ENCODE measurements at regions not wholly inside any gene's neighbourhood (a gene's known extent, or its start where the extent isn't known, plus 50 kb on each side); places are given as distances from the start of the nearest gene placed in this dataset.

- Mint-ChIP-seq H3K4me1 (no peaks in the 10 kb centered on the region), H3K9me3 (no peaks in the 10 kb centered on the region), H3K27me3 (no peaks in the 10 kb centered on the region), H3K27ac (no peak overlapping the region), H3K36me3 (no peaks in the 10 kb centered on the region), H3K4me3 (no peak overlapping the region)
- no peak for DNase-seq
- CTCF ChIA-PET, result no interaction called here
Observed at GRCh38 chr1:98426092-98426491, 235.4 kb upstream of the SNX7 start.

- CTCF ChIA-PET, result no interaction called here
- DNase-seq, result no peak
- Mint-ChIP-seq H3K9me3 (no peaks in the 10 kb centered on the region), H3K27ac (no peak overlapping the region), H3K27me3 (no peaks in the 10 kb centered on the region), H3K4me1 (no peaks in the 10 kb centered on the region), H3K4me3 (no peak overlapping the region), H3K36me3 (no peaks in the 10 kb centered on the region)
Observed at GRCh38 chr1:98422816-98423215, 238.7 kb upstream of the SNX7 start.

- Mint-ChIP-seq H3K4me1 (no peaks in the 10 kb centered on the region), H3K36me3 (no peaks in the 10 kb centered on the region), H3K4me3 (no peak overlapping the region), H3K27ac (no peak overlapping the region), H3K27me3 (no peaks in the 10 kb centered on the region), H3K9me3 (no peaks in the 10 kb centered on the region)
- CTCF ChIA-PET, result no interaction called here
- DNase-seq, result no peak
Observed at GRCh38 chr1:98421085-98421435, 240.5 kb upstream of the SNX7 start.

- Mint-ChIP-seq H3K4me3 (no peak overlapping the region), H3K9me3 (no peaks in the 10 kb centered on the region), H3K4me1 (no peaks in the 10 kb centered on the region), H3K36me3 (no peaks in the 10 kb centered on the region), H3K27ac (no peak overlapping the region), H3K27me3 (no peaks in the 10 kb centered on the region)
- no peak for DNase-seq
- CTCF ChIA-PET, result no interaction called here
Observed at GRCh38 chr1:98420376-98421084, 241.0 kb upstream of the SNX7 start.

GRCh38 chr1:98417820-98418219, 243.7 kb upstream of the SNX7 start:
- H3K9me3 Mint-ChIP-seq, result no peaks in the 10 kb centered on the region
- H3K27me3 Mint-ChIP-seq, result no peaks in the 10 kb centered on the region
- no peaks in the 10 kb centered on the region for H3K4me1 Mint-ChIP-seq
- DNase-seq, result no peak
- H3K4me3 Mint-ChIP-seq, result no peak overlapping the region
- no peaks in the 10 kb centered on the region for H3K36me3 Mint-ChIP-seq
- no peak overlapping the region for H3K27ac Mint-ChIP-seq
- CTCF ChIA-PET, result no interaction called here

GRCh38 chr1:98410082-98410481, 251.4 kb upstream of the SNX7 start:
- no peaks in the 10 kb centered on the region for H3K27me3 Mint-ChIP-seq
- no peak overlapping the region for H3K27ac Mint-ChIP-seq
- no peak for DNase-seq
- H3K4me1 Mint-ChIP-seq, result no peaks in the 10 kb centered on the region
- no peak overlapping the region for H3K4me3 Mint-ChIP-seq
- H3K36me3 Mint-ChIP-seq, result no peaks in the 10 kb centered on the region
- no peaks in the 10 kb centered on the region for H3K9me3 Mint-ChIP-seq
- CTCF ChIA-PET, result no interaction called here

- CTCF ChIA-PET, result no interaction called here
- no peaks in the 10 kb centered on the region for H3K36me3 Mint-ChIP-seq
- H3K9me3 Mint-ChIP-seq, result no peaks in the 10 kb centered on the region
- DNase-seq, result no peak
- H3K4me3 Mint-ChIP-seq, result no peak overlapping the region
- no peak overlapping the region for H3K27ac Mint-ChIP-seq
- peaks cover 6% of the 10 kb centered on the region for H3K4me1 Mint-ChIP-seq
- H3K27me3 Mint-ChIP-seq, result no peaks in the 10 kb centered on the region
Observed at GRCh38 chr1:98406352-98407088, 255.0 kb upstream of the SNX7 start.

GRCh38 chr1:98405581-98406074, 255.9 kb upstream of the SNX7 start:
- Mint-ChIP-seq H3K4me1 (peaks cover 6% of the 10 kb centered on the region), H3K27me3 (no peaks in the 10 kb centered on the region), H3K36me3 (no peaks in the 10 kb centered on the region), H3K27ac (peak overlapping the region; percentile 61), H3K4me3 (no peak overlapping the region), H3K9me3 (no peaks in the 10 kb centered on the region)
- no peak for DNase-seq
- CTCF ChIA-PET, result no interaction called here

GRCh38 chr1:98404866-98405265, 256.7 kb upstream of the SNX7 start:
- Mint-ChIP-seq H3K4me1 (peaks cover 6% of the 10 kb centered on the region), H3K27ac (peak overlapping the region; percentile 9), H3K36me3 (no peaks in the 10 kb centered on the region), H3K4me3 (no peak overlapping the region), H3K27me3 (no peaks in the 10 kb centered on the region), H3K9me3 (no peaks in the 10 kb centered on the region)
- CTCF ChIA-PET, result no interaction called here
- DNase-seq, result no peak

- DNase-seq, result no peak
- no peaks in the 10 kb centered on the region for H3K36me3 Mint-ChIP-seq
- H3K4me3 Mint-ChIP-seq, result no peak overlapping the region
- peaks cover 6% of the 10 kb centered on the region for H3K4me1 Mint-ChIP-seq
- H3K9me3 Mint-ChIP-seq, result no peaks in the 10 kb centered on the region
- H3K27me3 Mint-ChIP-seq, result no peaks in the 10 kb centered on the region
- H3K27ac Mint-ChIP-seq, result no peak overlapping the region
- CTCF ChIA-PET, result no interaction called here
Observed at GRCh38 chr1:98403963-98404480, 257.5 kb upstream of the SNX7 start.

- H3K9me3 Mint-ChIP-seq, result no peaks in the 10 kb centered on the region
- H3K27me3 Mint-ChIP-seq, result no peaks in the 10 kb centered on the region
- peaks cover 6% of the 10 kb centered on the region for H3K4me1 Mint-ChIP-seq
- H3K27ac Mint-ChIP-seq, result no peak overlapping the region
- H3K36me3 Mint-ChIP-seq, result no peaks in the 10 kb centered on the region
- no peak overlapping the region for H3K4me3 Mint-ChIP-seq
- DNase-seq, result no peak
- CTCF ChIA-PET, result no interaction called here
Observed at GRCh38 chr1:98402860-98403259, 258.7 kb upstream of the SNX7 start.

- CTCF ChIA-PET, result no interaction called here
- Mint-ChIP-seq H3K4me3 (no peak overlapping the region), H3K27ac (no peak overlapping the region), H3K27me3 (no peaks in the 10 kb centered on the region), H3K36me3 (no peaks in the 10 kb centered on the region), H3K9me3 (no peaks in the 10 kb centered on the region), H3K4me1 (peaks cover 6% of the 10 kb centered on the region)
- no peak for DNase-seq
Observed at GRCh38 chr1:98400446-98400845, 261.1 kb upstream of the SNX7 start.

GRCh38 chr1:98399218-98399617, 262.3 kb upstream of the SNX7 start:
- Mint-ChIP-seq H3K4me3 (no peak overlapping the region), H3K27ac (no peak overlapping the region), H3K9me3 (no peaks in the 10 kb centered on the region), H3K4me1 (peaks cover 6% of the 10 kb centered on the region), H3K36me3 (no peaks in the 10 kb centered on the region), H3K27me3 (no peaks in the 10 kb centered on the region)
- DNase-seq, result no peak
- CTCF ChIA-PET, result no interaction called here

GRCh38 chr1:98398649-98399048, 262.9 kb upstream of the SNX7 start:
- no peak for DNase-seq
- no peaks in the 10 kb centered on the region for H3K9me3 Mint-ChIP-seq
- H3K27ac Mint-ChIP-seq, result no peak overlapping the region
- no peak overlapping the region for H3K4me3 Mint-ChIP-seq
- H3K36me3 Mint-ChIP-seq, result no peaks in the 10 kb centered on the region
- H3K4me1 Mint-ChIP-seq, result peaks cover 4% of the 10 kb centered on the region
- CTCF ChIA-PET, result no interaction called here
- H3K27me3 Mint-ChIP-seq, result no peaks in the 10 kb centered on the region

GRCh38 chr1:98398092-98398491, 263.4 kb upstream of the SNX7 start:
- Mint-ChIP-seq H3K4me3 (no peak overlapping the region), H3K4me1 (peaks cover 3% of the 10 kb centered on the region), H3K27me3 (no peaks in the 10 kb centered on the region), H3K27ac (no peak overlapping the region), H3K9me3 (no peaks in the 10 kb centered on the region), H3K36me3 (no peaks in the 10 kb centered on the region)
- DNase-seq, result no peak
- CTCF ChIA-PET, result no interaction called here
